Spleen (tissue), 11 donors: ENCODE measurements at regions not wholly inside any gene's neighbourhood (a gene's known extent, or its start where the extent isn't known, plus 50 kb on each side); places are given as distances from the start of the nearest gene placed in this dataset.

ENCODE experiments used
- DNase-seq: peaks from one replicate; pipeline ENCODE4 v3.0.0-alpha.2; 2020
- H3K27ac ChIP-seq, 8 donors: fragments of 200-600 bp; sonication (generic) in 7 of 8; 1 replicate in 4 of 8; 2 replicates in 4 of 8; pipeline versions ENCODE4 v1.5.0 to v1.8.0; 2016 to 2021; ENCODE audit warnings: inconsistent platforms in 4 of 8, mild to moderate bottlenecking in 4 of 8, moderate library complexity in 1 of 8
- H3K27me3 ChIP-seq, 7 donors: fragments of 200-600 bp; sonication (generic) in 6 of 7; replicated peaks in 1 of 7; 1 replicate in 4 of 7; 2 replicates in 3 of 7; pipeline versions ENCODE4 v1.5.0 to v1.8.0; 2016 to 2021; ENCODE audit warnings: inconsistent platforms in 3 of 7, mild to moderate bottlenecking in 1 of 7
- H3K36me3 ChIP-seq, 6 donors: fragments of 200-600 bp; sonication (generic) in 5 of 6; 1 replicate in 4 of 6; 2 replicates in 2 of 6; pipeline versions ENCODE4 v1.5.0 to v1.8.0; 2016 to 2021; ENCODE audit warnings: inconsistent platforms in 2 of 6
- H3K4me1 ChIP-seq, 6 donors: fragments of 200-600 bp; sonication (generic) in 5 of 6; 1 replicate in 3 of 6; 2 replicates in 3 of 6; pipeline versions ENCODE4 v1.5.0 to v1.8.0; 2016 to 2021; ENCODE audit warnings: inconsistent platforms in 3 of 6
- H3K4me3 ChIP-seq, 8 donors: fragments of 200-600 bp; sonication (generic) in 7 of 8; 1 replicate in 4 of 8; 2 replicates in 4 of 8; pipeline versions ENCODE4 v1.5.0 to v1.8.0; 2016 to 2021; ENCODE audit warnings: inconsistent platforms in 4 of 8, mild to moderate bottlenecking in 4 of 8, moderate library complexity in 2 of 8
- H3K9me3 ChIP-seq, 8 donors: fragments of 200-600 bp; sonication (generic) in 7 of 8; 1 replicate in 4 of 8; 2 replicates in 4 of 8; pipeline versions ENCODE4 v1.5.0 to v1.8.0; 2016 to 2021; ENCODE audit warnings: inconsistent platforms in 4 of 8
- CTCF ChIP-seq, 11 experiments: fragments of 200-600 bp in 7 of 11; fragments of 450-650 bp in 4 of 11; sonication (generic) in 4 of 11; IDR thresholded peaks in 8 of 11; conservative IDR thresholded peaks in 3 of 11; 1 replicate in 7 of 11; 2 replicates in 4 of 11; pipeline versions ENCODE4 v1.4.0 to v1.8.0; 2016 to 2021; ENCODE audit warnings: antibody characterized with exemption in 11 of 11, inconsistent platforms in 4 of 11, mild to moderate bottlenecking in 1 of 11
- POLR2A ChIP-seq, 3 donors: fragments of 450-650 bp; IDR thresholded peaks; one replicate each; pipeline ENCODE4 v1.5.1; 2017; ENCODE audit warnings: antibody characterized with exemption in 3 of 3, mild to moderate bottlenecking in 1 of 3
- POLR2AphosphoS5 ChIP-seq, 3 donors: sonication (generic); formaldehyde crosslinking; IDR thresholded peaks; one replicate each; pipeline ENCODE4 v1.5.1; 2017; ENCODE audit warnings: antibody characterized with exemption in 3 of 3
- WGBS, 5 donors: extraction: QIAGEN DNeasy Blood & Tissue Kit in 3 of 5; methylation state at CpG; one replicate each; pipeline versions ENCODE4 v1.1.5 to v1.1.7; 2013 to 2018; 5-methylcytosine and 5-hydroxymethylcytosine counted together
- intact Hi-C: fragments of 100-400 bp; cut with DNase I; formaldehyde crosslinking; loops from one replicate; pipeline ENCODE4 v1.15.0; 2023; ENCODE audit warnings: low total_unique reads
- donor health status: healthy with polysubstance abuse.
- donor health status: DM: no; HTN: no; CAD: no; lungs with moderate emphysema.
- donor health status: DM: no; HTN: no; CAD: no.
- donor health status: Bipolar disorder and iron deficiency.
- donor health status: healthy.
- donor health status: DM: no; HTN: no; CAD: no.
- donor health status: DM: yes; HTN: yes; CAD: no.

- 63 to 69% (median 65%) methylated on average over 8 of the region's 8 CpGs for WGBS, 5 donors
- H3K27me3 ChIP-seq = no peaks in the 10 kb centered on the region
- DNase-seq = no peak
- H3K36me3 ChIP-seq = no peaks in the 10 kb centered on the region
- peaks cover 3 to 44% (median 35%) of the 10 kb centered on the region in 8 donors for H3K9me3 ChIP-seq
- no peak overlapping the region for H3K4me3 ChIP-seq
- no peaks in the 10 kb centered on the region for H3K4me1 ChIP-seq
- no peak overlapping the region for H3K27ac ChIP-seq
- TF ChIP-seq CTCF (IDR thresholded peaks at IDR 0.05 in 8 of 11, conservative IDR thresholded peaks at IDR 0.05 in 3 of 11) (peak in 5 of 11 experiments; percentile 5 to 41 (median 16)), POLR2A (IDR thresholded peaks at IDR 0.05) (no peak)
- intact Hi-C loops = no loop called here
Measured at GRCh38 chr10:29119374-29119773, 169.5 kb upstream of the LYZL1 start.

- intact Hi-C loops = no loop called here
- H3K27ac ChIP-seq = no peak overlapping the region
- H3K27me3 ChIP-seq = no peaks in the 10 kb centered on the region
- H3K4me3 ChIP-seq = no peak overlapping the region
- no peak for DNase-seq
- no peaks in the 10 kb centered on the region for H3K4me1 ChIP-seq
- H3K36me3 ChIP-seq = no peaks in the 10 kb centered on the region
- TF ChIP-seq POLR2A (IDR thresholded peaks at IDR 0.05) = no peak
- no peak for TF ChIP-seq CTCF (IDR thresholded peaks at IDR 0.05 in 8 of 11, conservative IDR thresholded peaks at IDR 0.05 in 3 of 11)
- no peak for TF ChIP-seq POLR2AphosphoS5 (IDR thresholded peaks at IDR 0.05)
- H3K9me3 ChIP-seq = peaks cover 3 to 44% (median 35%) of the 10 kb centered on the region in 8 donors
- 82 to 92% (median 90%) methylated on average over 3 of the region's 3 CpGs for WGBS, 5 donors
Measured at GRCh38 chr10:29120216-29120615, 168.7 kb upstream of the LYZL1 start.

GRCh38 chr10:29124864-29125263 is 164.0 kb upstream of the LYZL1 start:
- H3K27me3 ChIP-seq = peaks cover 0 to 8% (median 0%) of the 10 kb centered on the region in 7 donors
- peaks cover 0 to 4% (median 0%) of the 10 kb centered on the region in 8 donors for H3K9me3 ChIP-seq
- H3K27ac ChIP-seq = no peak overlapping the region
- WGBS, 5 donors = 91 to 98% (median 94%) methylated on average over 6 of the region's 6 CpGs
- no peaks in the 10 kb centered on the region for H3K36me3 ChIP-seq
- TF ChIP-seq CTCF (IDR thresholded peaks at IDR 0.05 in 8 of 11, conservative IDR thresholded peaks at IDR 0.05 in 3 of 11) (no peak), POLR2AphosphoS5 (IDR thresholded peaks at IDR 0.05) (no peak), POLR2A (IDR thresholded peaks at IDR 0.05) (no peak)
- no peaks in the 10 kb centered on the region for H3K4me1 ChIP-seq
- H3K4me3 ChIP-seq = no peak overlapping the region
- no peak for DNase-seq
- intact Hi-C loops = no loop called here

- Histone ChIP-seq H3K27me3 (peaks cover 0 to 12% (median 0%) of the 10 kb centered on the region in 7 donors), H3K36me3 (no peaks in the 10 kb centered on the region), H3K27ac (no peak overlapping the region), H3K4me3 (no peak overlapping the region), H3K4me1 (peaks cover 0 to 2% (median 0%) of the 10 kb centered on the region in 6 donors), H3K9me3 (peaks cover 0 to 4% (median 0%) of the 10 kb centered on the region in 8 donors)
- 62 to 68% (median 66%) methylated on average over 7 of the region's 7 CpGs for WGBS, 5 donors
- no peak for DNase-seq
- intact Hi-C loops = no loop called here
- TF ChIP-seq POLR2A (IDR thresholded peaks at IDR 0.05) (no peak), POLR2AphosphoS5 (IDR thresholded peaks at IDR 0.05) (no peak), CTCF (IDR thresholded peaks at IDR 0.05 in 8 of 11, conservative IDR thresholded peaks at IDR 0.05 in 3 of 11) (peak in 1 of 11 experiments; percentile 17)
Measured at GRCh38 chr10:29127037-29127700, 161.7 kb upstream of the LYZL1 start.
